ENCODE measurements at regions not wholly inside any gene's neighbourhood (a gene's known extent, or its start where the extent isn't known, plus 50 kb on each side); places are given as distances from the start of the nearest gene placed in this dataset.

DNA sequence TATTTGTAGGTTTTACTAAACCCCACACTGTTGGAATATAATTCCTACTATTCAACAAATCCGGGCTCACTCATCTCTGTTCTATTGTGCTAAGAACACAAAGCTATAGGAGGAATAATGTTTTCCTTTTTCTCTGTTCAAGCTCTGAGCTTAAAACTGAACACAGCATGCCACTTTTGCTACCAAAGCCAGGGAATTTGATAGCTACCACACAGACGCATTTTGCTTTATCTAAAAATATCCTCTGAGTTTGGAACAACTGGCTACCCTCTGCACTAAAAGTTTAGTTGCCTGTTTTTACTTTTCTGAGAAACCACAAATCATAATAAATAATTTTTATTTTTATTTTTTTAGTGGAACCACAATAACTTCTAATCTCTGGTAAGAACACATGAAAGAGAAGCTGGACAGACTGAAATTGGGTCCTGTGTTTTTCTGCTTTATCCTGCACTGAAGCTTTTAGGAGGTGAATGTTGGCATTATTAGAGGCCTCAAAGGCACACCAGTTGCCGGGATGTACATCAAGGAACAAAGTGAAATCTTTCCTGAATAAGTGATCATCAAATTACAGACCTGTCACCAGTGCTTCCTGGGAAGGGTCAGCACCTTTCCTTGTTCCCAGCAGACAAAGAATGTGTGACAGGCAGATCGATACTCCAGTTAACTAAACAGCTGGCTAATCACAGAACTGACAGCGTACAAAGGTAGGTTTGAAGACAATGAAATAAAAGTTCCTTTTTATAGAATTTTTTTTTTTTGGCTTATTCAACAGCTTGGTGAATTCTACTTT, 523.2 kb upstream of the TENM4 start:
- no peak for TF ChIP-seq POLR2A (IDR thresholded peaks at IDR 0.05; ENCODE audit: low read depth, low read length)
- no peak for TF ChIP-seq POLR2AphosphoS5 (IDR thresholded peaks at IDR 0.05; ENCODE audit: insufficient read depth, low read depth, low read length)
- TF ChIP-seq, protein P1, sequence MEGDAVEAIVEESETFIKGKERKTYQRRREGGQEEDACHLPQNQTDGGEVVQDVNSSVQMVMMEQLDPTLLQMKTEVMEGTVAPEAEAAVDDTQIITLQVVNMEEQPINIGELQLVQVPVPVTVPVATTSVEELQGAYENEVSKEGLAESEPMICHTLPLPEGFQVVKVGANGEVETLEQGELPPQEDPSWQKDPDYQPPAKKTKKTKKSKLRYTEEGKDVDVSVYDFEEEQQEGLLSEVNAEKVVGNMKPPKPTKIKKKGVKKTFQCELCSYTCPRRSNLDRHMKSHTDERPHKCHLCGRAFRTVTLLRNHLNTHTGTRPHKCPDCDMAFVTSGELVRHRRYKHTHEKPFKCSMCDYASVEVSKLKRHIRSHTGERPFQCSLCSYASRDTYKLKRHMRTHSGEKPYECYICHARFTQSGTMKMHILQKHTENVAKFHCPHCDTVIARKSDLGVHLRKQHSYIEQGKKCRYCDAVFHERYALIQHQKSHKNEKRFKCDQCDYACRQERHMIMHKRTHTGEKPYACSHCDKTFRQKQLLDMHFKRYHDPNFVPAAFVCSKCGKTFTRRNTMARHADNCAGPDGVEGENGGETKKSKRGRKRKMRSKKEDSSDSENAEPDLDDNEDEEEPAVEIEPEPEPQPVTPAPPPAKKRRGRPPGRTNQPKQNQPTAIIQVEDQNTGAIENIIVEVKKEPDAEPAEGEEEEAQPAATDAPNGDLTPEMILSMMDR (IDR thresholded peaks at IDR 0.05; ENCODE audit: extremely low read depth in 1 of 2, insufficient read depth in 1 of 2, low read depth in 1 of 2, low read length in 2 of 2), result no peak
